ENCODE measurements at regions not wholly inside any gene's neighbourhood (a gene's known extent, or its start where the extent isn't known, plus 50 kb on each side); places are given as distances from the start of the nearest gene placed in this dataset.

DNA sequence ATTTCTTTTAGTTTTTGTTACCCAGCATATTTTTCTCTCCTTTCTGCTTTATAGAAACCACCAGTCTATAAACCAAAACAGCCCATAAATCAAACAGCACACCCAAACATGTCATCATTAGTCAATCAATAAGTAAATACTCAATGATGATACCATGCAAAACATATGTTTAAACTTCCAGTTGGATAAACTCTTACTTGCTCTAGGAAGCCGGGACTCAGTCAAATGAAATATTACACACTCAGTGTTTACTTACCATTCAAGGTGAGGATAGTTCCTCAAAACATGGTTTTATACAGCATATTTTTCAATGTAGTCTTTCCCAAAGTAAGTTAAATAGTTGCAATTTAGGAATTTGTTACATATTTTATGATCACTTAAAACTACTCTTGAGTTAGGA is 343.6 kb upstream of the NXPH2 start:
- TF ChIP-seq CTCF (IDR thresholded peaks at IDR 0.05) (no peak), POLR2A (IDR thresholded peaks at IDR 0.05) (no peak)

All from testis (tissue), 2 donors.